Endothelial cell of umbilical vein (primary cell): ENCODE measurements at regions not wholly inside any gene's neighbourhood (a gene's known extent, or its start where the extent isn't known, plus 50 kb on each side); places are given as distances from the start of the nearest gene placed in this dataset.

Source experiments
- BruUV-seq: library from RNA; stranded (reverse); fragments of 400-500 nt; replicated peaks from 2 replicates; lab custom pipeline; 2021; lab: Mats Ljungman, UMichigan
- CTCF ChIA-PET: fragments of 300-600, 350-600 bp; sonication (Branson Sonifier 250); formaldehyde crosslinking; loops from one replicate; lab custom pipeline; 2021; ENCODE audit warnings: antibody characterized with exemption, inconsistent platforms; lab: Charles Lee
- POLR2A ChIA-PET: fragments of 300-600, 350-600 bp; sonication (Branson Sonifier 250); formaldehyde crosslinking; loops from one replicate; lab custom pipeline; 2021; ENCODE audit warnings: antibody characterized with exemption, inconsistent platforms; lab: Charles Lee
- DNase-seq: peaks from one replicate; pipeline ENCODE4 v3.0.0-alpha.2; 2011; ENCODE audit warnings: low read depth, low spot score
- FAIRE-seq: peaks from 2 replicates; lab custom pipeline; 2011; peaks lifted over from hg19 to GRCh38; lab: Jason Lieb, UNC
- H2AFZ ChIP-seq: 2 replicates; pipeline ENCODE4 v1.6.0; 2012; ENCODE audit warnings: low read depth, low read length, control low read depth, inconsistent platforms
- H3K27ac ChIP-seq: 2 replicates; pipeline ENCODE4 v1.5.1; 2011; ENCODE audit warnings: low read depth, mild to moderate bottlenecking, control low read depth, low read length, moderate library complexity; ENCODE audit not compliant: insufficient read depth
- H3K27me3 ChIP-seq, 2 experiments: 2 replicates each; pipeline versions ENCODE4 v1.6.0 to v1.6.1; 2011; ENCODE audit warnings: low read length in 2 of 2, mixed read lengths in 1 of 2; ENCODE audit not compliant: control insufficient read depth in 2 of 2, insufficient read depth in 2 of 2
- H3K36me3 ChIP-seq, 2 experiments: 2 replicates in 1 of 2; 3 replicates in 1 of 2; pipeline ENCODE4 v1.5.1; 2011; ENCODE audit warnings: low read length in 2 of 2, mild to moderate bottlenecking in 1 of 2, moderate library complexity in 1 of 2; ENCODE audit not compliant: control insufficient read depth in 2 of 2, insufficient read depth in 2 of 2; ENCODE audit errors: extremely low read depth in 1 of 2
- H3K4me1 ChIP-seq: 3 replicates; pipeline ENCODE4 v1.5.1; 2011; ENCODE audit warnings: mild to moderate bottlenecking, low read length; ENCODE audit not compliant: control insufficient read depth, insufficient read depth; ENCODE audit errors: extremely low read depth
- H3K4me2 ChIP-seq: 2 replicates; pipeline ENCODE4 v1.6.1; 2011; ENCODE audit warnings: low read length, control low read depth, mixed read lengths; ENCODE audit not compliant: insufficient read depth
- H3K4me3 ChIP-seq, 3 experiments: fragments of 200-600 bp in 1 of 3; sonication (generic), shearing (Covaris generic) in 1 of 3; replicated peaks in 1 of 3; 2 replicates each; pipeline ENCODE4 v1.5.1; 2011 to 2016; ENCODE audit warnings: control low read depth in 3 of 3, low read length in 3 of 3, mild to moderate bottlenecking in 2 of 3, inconsistent platforms in 1 of 3, low read depth in 1 of 3, moderate library complexity in 1 of 3; ENCODE audit not compliant: insufficient read depth in 1 of 3
- H3K79me2 ChIP-seq: 2 replicates; pipeline ENCODE4 v1.6.0; 2012; ENCODE audit warnings: low read length, inconsistent platforms; ENCODE audit not compliant: control insufficient read depth, insufficient read depth
- H3K9ac ChIP-seq: replicated peaks from 2 replicates; pipeline ENCODE3; 2011; ENCODE audit warnings: low read length, control low read depth; ENCODE audit not compliant: insufficient read depth; ENCODE audit errors: extremely low read depth
- H3K9me1 ChIP-seq: replicated peaks from 3 replicates; pipeline ENCODE4 v1.6.0; 2011; ENCODE audit warnings: mild to moderate bottlenecking, low read length; ENCODE audit not compliant: control insufficient read depth, insufficient read depth; ENCODE audit errors: extremely low read depth
- H3K9me3 ChIP-seq: replicated peaks from 2 replicates; pipeline ENCODE4 v1.5.1; 2012; ENCODE audit warnings: low read length, inconsistent platforms; ENCODE audit not compliant: control insufficient read depth, insufficient read depth
- H4K20me1 ChIP-seq: replicated peaks from 2 replicates; pipeline ENCODE3; 2011; ENCODE audit warnings: mild to moderate bottlenecking, low read length; ENCODE audit not compliant: control insufficient read depth, insufficient read depth; ENCODE audit errors: extremely low read depth
- EZH2 ChIP-seq: IDR thresholded peaks from 2 replicates; pipeline ENCODE4 v1.6.1; 2012; ENCODE audit warnings: borderline replicate concordance, low read depth, mild to moderate bottlenecking, moderate library complexity, low read length, inconsistent platforms; ENCODE audit not compliant: severe bottlenecking
- FOS ChIP-seq: IDR thresholded peaks from 2 replicates; pipeline ENCODE4 v1.6.1; 2011; ENCODE audit warnings: mild to moderate bottlenecking, low read length, moderate library complexity, borderline replicate concordance; ENCODE audit not compliant: insufficient read depth
- GATA2 ChIP-seq: IDR thresholded peaks from 2 replicates; pipeline ENCODE4 v1.7.0; 2011; ENCODE audit warnings: low read depth, mild to moderate bottlenecking, moderate library complexity, mixed read lengths, low read length; ENCODE audit not compliant: insufficient read length, insufficient read depth
- JUN ChIP-seq: IDR thresholded peaks from 2 replicates; pipeline ENCODE4 v1.6.1; 2011; ENCODE audit warnings: borderline replicate concordance, low read depth; ENCODE audit not compliant: insufficient read length, insufficient read depth
- MYC ChIP-seq: IDR thresholded peaks from one replicate; pipeline ENCODE4 v1.6.1; 2011; ENCODE audit warnings: mild to moderate bottlenecking, low read depth, low read length
- POLR2A ChIP-seq: IDR thresholded peaks from 2 replicates; pipeline ENCODE4 v1.6.1; 2012; ENCODE audit warnings: low read depth, mild to moderate bottlenecking, control low read depth, low read length
- POLR2AphosphoS5 ChIP-seq: IDR thresholded peaks from 2 replicates; pipeline ENCODE4 v1.6.1; 2012; ENCODE audit warnings: low read depth, mild to moderate bottlenecking, control low read depth, low read length, moderate library complexity; ENCODE audit not compliant: insufficient read depth
- dilution Hi-C: fragments of 300-500 bp; cut with MboI; formaldehyde crosslinking; loops from one replicate; pipeline ENCODE4 v1.15.0; 2019; ENCODE audit warnings: low sequenced_read_pairs; ENCODE audit not compliant: extremely low pct_ligation_motif_present
- intact Hi-C: fragments of 100-400 bp; cut with micrococcal nuclease; formaldehyde crosslinking; loops from one replicate; pipeline ENCODE4 v1.10.0; 2022
- TF ChIP-seq, protein P1 (sequence below), 2 donors: IDR thresholded peaks; 1 replicate in 1 of 2; 2 replicates in 1 of 2; pipeline ENCODE4 v1.5.1; 2011; ENCODE audit warnings: low read length in 2 of 2, mild to moderate bottlenecking in 2 of 2, moderate library complexity in 2 of 2, control low read depth in 1 of 2, inconsistent platforms in 1 of 2, low read depth in 1 of 2; ENCODE audit not compliant: insufficient read depth in 1 of 2; ENCODE audit errors: extremely low read depth in 1 of 2
- TF ChIP-seq, protein P2 (sequence below): IDR thresholded peaks from 2 replicates; pipeline ENCODE4 v1.6.1; 2011; ENCODE audit not compliant: insufficient read depth, insufficient read length

DNA sequence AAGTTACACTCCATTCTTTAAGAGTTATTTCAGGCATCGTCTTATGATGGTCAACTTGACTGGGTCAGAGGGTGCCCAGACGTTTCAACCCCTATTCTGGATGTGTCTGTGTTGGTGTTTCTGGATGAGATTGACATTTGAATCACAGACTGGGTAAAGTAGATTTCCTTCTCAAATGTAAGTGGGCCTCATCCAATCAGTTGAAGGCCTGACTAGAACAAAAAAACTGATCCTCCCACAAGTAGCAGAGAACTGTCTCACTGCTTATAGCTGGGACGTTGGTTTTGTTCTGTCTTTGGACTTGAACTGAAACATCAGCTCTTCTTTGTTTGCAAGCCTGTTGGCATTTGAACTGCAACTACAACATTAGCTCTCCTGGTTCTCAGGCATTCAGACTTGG lies 76.3 kb upstream of the LYZL1 start:
- H4K20me1 ChIP-seq, result no peaks in the 10 kb centered on the region
- H3K36me3 ChIP-seq, result no peaks in the 10 kb centered on the region
- H3K79me2 ChIP-seq, result no peaks in the 10 kb centered on the region
- no peak for FAIRE-seq
- no peak for DNase-seq
- POLR2A ChIA-PET, result no interaction called here
- BruUV-seq, result no TSS peak
- no peaks in the 10 kb centered on the region for H3K9me1 ChIP-seq
- H3K9ac ChIP-seq, result no peak overlapping the region
- dilution Hi-C loops (no loop called here), intact Hi-C loops (no loop called here)
- no peak overlapping the region for H3K4me3 ChIP-seq
- no peak overlapping the region for H3K27ac ChIP-seq
- no peak for TF ChIP-seq POLR2AphosphoS5
- TF ChIP-seq, protein P1, sequence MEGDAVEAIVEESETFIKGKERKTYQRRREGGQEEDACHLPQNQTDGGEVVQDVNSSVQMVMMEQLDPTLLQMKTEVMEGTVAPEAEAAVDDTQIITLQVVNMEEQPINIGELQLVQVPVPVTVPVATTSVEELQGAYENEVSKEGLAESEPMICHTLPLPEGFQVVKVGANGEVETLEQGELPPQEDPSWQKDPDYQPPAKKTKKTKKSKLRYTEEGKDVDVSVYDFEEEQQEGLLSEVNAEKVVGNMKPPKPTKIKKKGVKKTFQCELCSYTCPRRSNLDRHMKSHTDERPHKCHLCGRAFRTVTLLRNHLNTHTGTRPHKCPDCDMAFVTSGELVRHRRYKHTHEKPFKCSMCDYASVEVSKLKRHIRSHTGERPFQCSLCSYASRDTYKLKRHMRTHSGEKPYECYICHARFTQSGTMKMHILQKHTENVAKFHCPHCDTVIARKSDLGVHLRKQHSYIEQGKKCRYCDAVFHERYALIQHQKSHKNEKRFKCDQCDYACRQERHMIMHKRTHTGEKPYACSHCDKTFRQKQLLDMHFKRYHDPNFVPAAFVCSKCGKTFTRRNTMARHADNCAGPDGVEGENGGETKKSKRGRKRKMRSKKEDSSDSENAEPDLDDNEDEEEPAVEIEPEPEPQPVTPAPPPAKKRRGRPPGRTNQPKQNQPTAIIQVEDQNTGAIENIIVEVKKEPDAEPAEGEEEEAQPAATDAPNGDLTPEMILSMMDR (IDR thresholded peaks at IDR 0.05; ENCODE audit: extremely low read depth in 1 of 2, insufficient read depth in 1 of 2, low read depth in 1 of 2, low read length in 2 of 2), result no peak
- no peak for TF ChIP-seq MYC
- TF ChIP-seq FOS, result no peak
- no peak for TF ChIP-seq JUN
- no peak for TF ChIP-seq POLR2A
- no peak overlapping the region for H2AFZ ChIP-seq
- H3K27me3 ChIP-seq, result peaks cover 0 to 7% of the 10 kb centered on the region in 2 experiments
- no peaks in the 10 kb centered on the region for H3K4me1 ChIP-seq
- H3K9me3 ChIP-seq, result no peaks in the 10 kb centered on the region
- CTCF ChIA-PET, result no interaction called here
- no peak overlapping the region for H3K4me2 ChIP-seq

DNA sequence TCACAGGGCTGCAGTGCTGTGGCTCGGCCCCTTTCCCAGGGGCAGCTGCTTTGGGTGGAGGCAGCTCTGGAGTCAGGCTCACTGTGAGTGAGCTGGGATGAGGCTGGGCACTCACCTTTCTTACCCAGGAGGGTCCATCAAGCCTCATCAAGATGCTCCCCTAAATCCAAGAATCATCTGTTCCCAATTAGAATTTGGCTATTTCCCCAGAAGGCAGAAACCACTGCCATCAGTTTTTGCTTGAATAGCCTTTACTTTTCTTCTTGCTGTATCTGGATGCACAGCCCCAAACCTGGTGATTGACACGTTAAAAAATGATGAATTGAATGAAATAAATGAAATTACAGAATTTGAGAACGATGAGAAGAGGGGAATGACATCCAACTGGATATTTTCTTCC lies 74.3 kb upstream of the LYZL1 start:
- FAIRE-seq (no peak), DNase-seq (no peak)
- Histone ChIP-seq H3K9me1 (no peaks in the 10 kb centered on the region), H3K79me2 (no peaks in the 10 kb centered on the region), H3K4me2 (no peak overlapping the region), H3K27me3 (peaks cover 0 to 5% of the 10 kb centered on the region in 2 experiments), H3K9ac (no peak overlapping the region), H4K20me1 (no peaks in the 10 kb centered on the region), H2AFZ (no peak overlapping the region), H3K4me3 (no peak overlapping the region), H3K27ac (no peak overlapping the region), H3K36me3 (no peaks in the 10 kb centered on the region), H3K9me3 (no peaks in the 10 kb centered on the region), H3K4me1 (no peaks in the 10 kb centered on the region)
- intact Hi-C loops, result no loop called here
- CTCF ChIA-PET, result interaction anchor here (1.9 kb wide), 1 partner anchor 9 kb away, joined by 4 read pairs; no protein-coding TSS in a partner anchor
- POLR2A ChIA-PET, result no interaction called here
- dilution Hi-C loops, result no loop called here
- BruUV-seq, result no TSS peak
- TF ChIP-seq MYC (no peak), POLR2A (no peak), JUN (no peak), EZH2 (no peak), FOS (no peak), POLR2AphosphoS5 (no peak), GATA2 (no peak)
- TF ChIP-seq, protein P2, sequence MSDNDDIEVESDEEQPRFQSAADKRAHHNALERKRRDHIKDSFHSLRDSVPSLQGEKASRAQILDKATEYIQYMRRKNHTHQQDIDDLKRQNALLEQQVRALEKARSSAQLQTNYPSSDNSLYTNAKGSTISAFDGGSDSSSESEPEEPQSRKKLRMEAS, result no peak
- TF ChIP-seq, protein P1 (IDR thresholded peaks at IDR 0.05; ENCODE audit: extremely low read depth in 1 of 2, insufficient read depth in 1 of 2, low read depth in 1 of 2, low read length in 2 of 2), result no peak
